ENCODE measurements at regions not wholly inside any gene's neighbourhood (a gene's known extent, or its start where the extent isn't known, plus 50 kb on each side); places are given as distances from the start of the nearest gene placed in this dataset.

DNA sequence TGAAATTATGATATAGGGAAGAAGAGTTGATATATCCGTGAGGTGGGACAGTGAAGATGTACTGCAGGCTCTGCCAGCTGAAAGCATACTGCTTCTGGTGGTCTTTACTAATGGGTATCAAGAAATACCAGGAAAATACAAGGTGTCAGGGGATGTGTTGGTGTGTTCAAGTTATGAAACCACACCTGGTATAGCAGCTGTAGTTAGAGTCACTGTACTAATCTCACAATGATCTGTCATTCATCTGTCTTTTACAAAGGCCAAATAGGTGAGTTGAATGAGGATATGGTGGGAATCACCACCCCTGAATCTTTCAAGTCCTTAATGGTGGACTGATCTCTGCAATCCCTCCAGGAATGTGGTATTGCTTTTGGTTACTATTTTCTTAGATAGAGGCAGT, 152.7 kb downstream of the NFKBIZ start:
- no peak for TF ChIP-seq POLR2A (IDR thresholded peaks at IDR 0.05; ENCODE audit: low read depth, low read length)
- no peak for TF ChIP-seq CTCF (IDR thresholded peaks at IDR 0.05; ENCODE audit: extremely low read depth in 1 of 2, insufficient read depth in 1 of 2, low read depth in 1 of 2, low read length in 2 of 2)
- no peak for TF ChIP-seq POLR2AphosphoS5 (IDR thresholded peaks at IDR 0.05; ENCODE audit: insufficient read depth, low read depth, low read length)
